GM23338 (cell line): ENCODE measurements at regions not wholly inside any gene's neighbourhood (a gene's known extent, or its start where the extent isn't known, plus 50 kb on each side); places are given as distances from the start of the nearest gene placed in this dataset.

ENCODE experiments used
- ATAC-seq: fragments of 200-7000 bp; cut with Tn5 transposase; 3 replicates; pipeline ENCODE4 v1.9.1; 2020
- DNase-seq: peaks from one replicate; pipeline ENCODE4 v3.0.0-alpha.2; 2015; ENCODE audit warnings: low spot score
- H2AFZ ChIP-seq: fragments of 200-600 bp; sonication (generic); 2 replicates; pipeline ENCODE4 v1.8.0; 2016; ENCODE audit warnings: antibody characterized with exemption, mild to moderate bottlenecking, moderate library complexity
- H3F3A ChIP-seq: fragments of 200-600 bp; sonication (generic); replicated peaks from 2 replicates; pipeline ENCODE4 v1.8.0; 2017; ENCODE audit warnings: antibody characterized with exemption, mixed run types, low read depth
- H3K27ac ChIP-seq: fragments of 200-600 bp; sonication (generic); 2 replicates; pipeline ENCODE4 v1.6.1; 2016; ENCODE audit warnings: low read depth
- H3K27me3 ChIP-seq: fragments of 200-600 bp; sonication (generic); 2 replicates; pipeline ENCODE4 v1.8.0; 2016; ENCODE audit warnings: mild to moderate bottlenecking, mixed run types, moderate library complexity; ENCODE audit not compliant: insufficient read depth
- H3K36me3 ChIP-seq: fragments of 200-600 bp; sonication (generic); 2 replicates; pipeline ENCODE4 v1.8.0; 2016; ENCODE audit warnings: mild to moderate bottlenecking; ENCODE audit not compliant: insufficient read depth
- H3K4me1 ChIP-seq: fragments of 200-600 bp; sonication (generic); 2 replicates; pipeline ENCODE4 v1.8.0; 2016; ENCODE audit warnings: mild to moderate bottlenecking, moderate library complexity; ENCODE audit not compliant: insufficient read depth
- H3K4me2 ChIP-seq: fragments of 200-600 bp; sonication (generic); 2 replicates; pipeline ENCODE4 v1.7.1; 2017; ENCODE audit warnings: mixed run types
- H3K4me3 ChIP-seq: fragments of 200-600 bp; sonication (generic); 2 replicates; pipeline ENCODE4 v1.6.1; 2016; ENCODE audit warnings: mixed run types
- H3K79me2 ChIP-seq: fragments of 200-600 bp; sonication (generic); replicated peaks from 2 replicates; pipeline ENCODE4 v1.8.0; 2017; ENCODE audit warnings: mild to moderate bottlenecking; ENCODE audit not compliant: insufficient read depth
- H3K9me2 ChIP-seq: fragments of 200-600 bp; sonication (generic); 2 replicates; pipeline ENCODE4 v1.8.0; 2017; ENCODE audit not compliant: insufficient read depth
- H4K20me1 ChIP-seq: fragments of 200-600 bp; sonication (generic); replicated peaks from 2 replicates; pipeline ENCODE4 v1.8.0; 2017; ENCODE audit warnings: mild to moderate bottlenecking; ENCODE audit not compliant: insufficient read depth
- H3K27ac Mint-ChIP-seq: 2 replicates; pipeline ENCODE4 v1.8.0; 2020; ENCODE audit warnings: inconsistent platforms, mild to moderate bottlenecking, moderate library complexity, mixed read lengths
- H3K27me3 Mint-ChIP-seq: 3 replicates; pipeline ENCODE4 v1.8.0; 2022; ENCODE audit warnings: low read depth, mild to moderate bottlenecking, moderate library complexity, mixed read lengths, inconsistent platforms; ENCODE audit not compliant: insufficient read depth, poor library complexity
- H3K36me3 Mint-ChIP-seq: 3 replicates; pipeline ENCODE4 v1.8.0; 2021; ENCODE audit warnings: low read depth, mild to moderate bottlenecking, inconsistent platforms, moderate library complexity, mixed read lengths
- H3K4me1 Mint-ChIP-seq: 3 replicates; pipeline ENCODE4 v1.8.0; 2020; ENCODE audit warnings: mild to moderate bottlenecking, inconsistent platforms, mixed read lengths
- H3K4me3 Mint-ChIP-seq: 3 replicates; pipeline ENCODE4 v1.8.0; 2021; ENCODE audit warnings: moderate library complexity, mild to moderate bottlenecking, inconsistent platforms, mixed read lengths
- H3K9me3 Mint-ChIP-seq: 3 replicates; pipeline ENCODE4 v1.8.0; 2020; ENCODE audit warnings: moderate library complexity, mild to moderate bottlenecking, inconsistent platforms, mixed read lengths
- CREB1 ChIP-seq: fragments of 250-450 bp; sonication (Bioruptor Pico); IDR thresholded peaks from 2 replicates; pipeline ENCODE4 v1.5.0; 2020; ENCODE audit warnings: low read depth, mild to moderate bottlenecking, moderate library complexity
- EZH2 ChIP-seq: fragments of 200-600 bp; sonication (generic); IDR thresholded peaks from one replicate; pipeline ENCODE4 v1.8.0; 2017; ENCODE audit warnings: antibody characterized with exemption, mild to moderate bottlenecking, low read depth; ENCODE audit not compliant: unreplicated experiment
- EZH2phosphoT487 ChIP-seq: fragments of 200-600 bp; sonication (generic); IDR thresholded peaks from one replicate; pipeline ENCODE4 v1.8.1; 2018; ENCODE audit warnings: antibody characterized with exemption; ENCODE audit not compliant: unreplicated experiment
- JUNB ChIP-seq: IDR thresholded peaks from one replicate; pipeline ENCODE4 v1.6.1; 2016; ENCODE audit warnings: antibody characterized with exemption; ENCODE audit not compliant: unreplicated experiment
- NANOG ChIP-seq: IDR thresholded peaks from 2 replicates; pipeline ENCODE4 v1.6.1; 2016; ENCODE audit warnings: antibody characterized with exemption, borderline replicate concordance
- POLR2AphosphoS5 ChIP-seq: IDR thresholded peaks from 2 replicates; pipeline ENCODE4 v1.6.1; 2016; ENCODE audit warnings: antibody characterized with exemption, low read depth
- STAT1 ChIP-seq: IDR thresholded peaks from one replicate; pipeline ENCODE4 v1.6.1; 2016; ENCODE audit warnings: antibody characterized with exemption; ENCODE audit not compliant: unreplicated experiment
- ZNF114 ChIP-seq: fragments of 250-450 bp; sonication (Bioruptor Pico); IDR thresholded peaks from 2 replicates; pipeline ENCODE4 v1.5.0; 2020; ENCODE audit warnings: mild to moderate bottlenecking, moderate library complexity
- ZNF331 ChIP-seq: fragments of 250-450 bp; sonication (Bioruptor Pico); IDR thresholded peaks from 2 replicates; pipeline ENCODE4 v1.5.0; 2020; ENCODE audit warnings: low read depth, mild to moderate bottlenecking, moderate library complexity
- TF ChIP-seq, protein P1 (sequence below): IDR thresholded peaks from one replicate; pipeline ENCODE4 v1.6.1; 2018; ENCODE audit warnings: antibody characterized with exemption; ENCODE audit not compliant: unreplicated experiment
- TF ChIP-seq, protein P2 (sequence below): IDR thresholded peaks from 2 replicates; pipeline ENCODE4 v1.6.1; 2016; ENCODE audit warnings: antibody characterized with exemption
- TF ChIP-seq, protein P3 (sequence below), 2 experiments: fragments of 200-600 bp in 1 of 2; sonication (generic) in 1 of 2; conservative IDR thresholded peaks; 2 replicates each; pipeline versions ENCODE4 v1.5.1 to v1.6.1; 2016 to 2017; ENCODE audit warnings: antibody characterized with exemption in 2 of 2, low read depth in 2 of 2, mild to moderate bottlenecking in 2 of 2, moderate library complexity in 1 of 2
- TF ChIP-seq, protein P4 (sequence below): fragments of 250-450 bp; sonication (Bioruptor Pico); IDR thresholded peaks from 2 replicates; pipeline ENCODE4 v1.5.0; 2020; ENCODE audit warnings: mild to moderate bottlenecking, moderate library complexity

DNA sequence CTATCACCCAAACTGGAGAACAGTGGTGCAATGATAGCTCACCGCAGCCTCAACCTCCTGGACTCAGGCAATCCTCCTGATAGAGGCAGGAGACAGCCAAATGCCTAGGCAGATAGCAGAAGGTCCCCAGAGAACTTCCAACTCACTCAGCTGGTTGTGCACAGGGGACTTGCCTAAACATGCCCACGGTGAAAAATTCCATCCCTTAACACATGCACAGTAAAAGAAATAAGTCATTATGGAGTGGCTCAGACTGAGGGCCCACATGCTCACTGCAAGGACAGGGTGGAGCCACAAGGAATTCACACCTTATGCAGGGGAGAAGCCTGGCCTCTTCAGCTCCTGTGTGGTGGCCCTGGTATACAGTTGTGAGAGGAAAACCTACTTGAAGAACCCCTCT lies 525.8 kb upstream of the ATP2B1 start:
- no peaks in the 10 kb centered on the region for H3K36me3 ChIP-seq
- no peak overlapping the region for H3K4me3 ChIP-seq
- no peaks in the 10 kb centered on the region for H3K27me3 ChIP-seq
- H3K27ac Mint-ChIP-seq, result no peak overlapping the region
- H3K36me3 Mint-ChIP-seq, result no peaks in the 10 kb centered on the region; the same call in 2 of the 3 replicates
- H3K27me3 Mint-ChIP-seq, result peaks cover 2% of the 10 kb centered on the region
- H3K27ac ChIP-seq, result no peak overlapping the region
- peaks cover 2% of the 10 kb centered on the region; the same call in 1 of the 3 replicates for H3K9me3 Mint-ChIP-seq
- H2AFZ ChIP-seq, result no peak overlapping the region
- no peaks in the 10 kb centered on the region for H4K20me1 ChIP-seq
- TF ChIP-seq POLR2AphosphoS5 (no peak), NANOG (no peak), EZH2 (no peak), ZNF331 (CRISPR knock-in tag) (no peak), ZNF114 (CRISPR knock-in tag) (no peak), STAT1 (no peak), CREB1 (CRISPR knock-in tag) (no peak), JUNB (no peak), EZH2phosphoT487 (no peak)
- TF ChIP-seq, protein P1, sequence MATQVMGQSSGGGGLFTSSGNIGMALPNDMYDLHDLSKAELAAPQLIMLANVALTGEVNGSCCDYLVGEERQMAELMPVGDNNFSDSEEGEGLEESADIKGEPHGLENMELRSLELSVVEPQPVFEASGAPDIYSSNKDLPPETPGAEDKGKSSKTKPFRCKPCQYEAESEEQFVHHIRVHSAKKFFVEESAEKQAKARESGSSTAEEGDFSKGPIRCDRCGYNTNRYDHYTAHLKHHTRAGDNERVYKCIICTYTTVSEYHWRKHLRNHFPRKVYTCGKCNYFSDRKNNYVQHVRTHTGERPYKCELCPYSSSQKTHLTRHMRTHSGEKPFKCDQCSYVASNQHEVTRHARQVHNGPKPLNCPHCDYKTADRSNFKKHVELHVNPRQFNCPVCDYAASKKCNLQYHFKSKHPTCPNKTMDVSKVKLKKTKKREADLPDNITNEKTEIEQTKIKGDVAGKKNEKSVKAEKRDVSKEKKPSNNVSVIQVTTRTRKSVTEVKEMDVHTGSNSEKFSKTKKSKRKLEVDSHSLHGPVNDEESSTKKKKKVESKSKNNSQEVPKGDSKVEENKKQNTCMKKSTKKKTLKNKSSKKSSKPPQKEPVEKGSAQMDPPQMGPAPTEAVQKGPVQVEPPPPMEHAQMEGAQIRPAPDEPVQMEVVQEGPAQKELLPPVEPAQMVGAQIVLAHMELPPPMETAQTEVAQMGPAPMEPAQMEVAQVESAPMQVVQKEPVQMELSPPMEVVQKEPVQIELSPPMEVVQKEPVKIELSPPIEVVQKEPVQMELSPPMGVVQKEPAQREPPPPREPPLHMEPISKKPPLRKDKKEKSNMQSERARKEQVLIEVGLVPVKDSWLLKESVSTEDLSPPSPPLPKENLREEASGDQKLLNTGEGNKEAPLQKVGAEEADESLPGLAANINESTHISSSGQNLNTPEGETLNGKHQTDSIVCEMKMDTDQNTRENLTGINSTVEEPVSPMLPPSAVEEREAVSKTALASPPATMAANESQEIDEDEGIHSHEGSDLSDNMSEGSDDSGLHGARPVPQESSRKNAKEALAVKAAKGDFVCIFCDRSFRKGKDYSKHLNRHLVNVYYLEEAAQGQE, result no peak
- TF ChIP-seq, protein P2, sequence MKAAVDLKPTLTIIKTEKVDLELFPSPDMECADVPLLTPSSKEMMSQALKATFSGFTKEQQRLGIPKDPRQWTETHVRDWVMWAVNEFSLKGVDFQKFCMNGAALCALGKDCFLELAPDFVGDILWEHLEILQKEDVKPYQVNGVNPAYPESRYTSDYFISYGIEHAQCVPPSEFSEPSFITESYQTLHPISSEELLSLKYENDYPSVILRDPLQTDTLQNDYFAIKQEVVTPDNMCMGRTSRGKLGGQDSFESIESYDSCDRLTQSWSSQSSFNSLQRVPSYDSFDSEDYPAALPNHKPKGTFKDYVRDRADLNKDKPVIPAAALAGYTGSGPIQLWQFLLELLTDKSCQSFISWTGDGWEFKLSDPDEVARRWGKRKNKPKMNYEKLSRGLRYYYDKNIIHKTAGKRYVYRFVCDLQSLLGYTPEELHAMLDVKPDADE, result no peak
- TF ChIP-seq, protein P3, sequence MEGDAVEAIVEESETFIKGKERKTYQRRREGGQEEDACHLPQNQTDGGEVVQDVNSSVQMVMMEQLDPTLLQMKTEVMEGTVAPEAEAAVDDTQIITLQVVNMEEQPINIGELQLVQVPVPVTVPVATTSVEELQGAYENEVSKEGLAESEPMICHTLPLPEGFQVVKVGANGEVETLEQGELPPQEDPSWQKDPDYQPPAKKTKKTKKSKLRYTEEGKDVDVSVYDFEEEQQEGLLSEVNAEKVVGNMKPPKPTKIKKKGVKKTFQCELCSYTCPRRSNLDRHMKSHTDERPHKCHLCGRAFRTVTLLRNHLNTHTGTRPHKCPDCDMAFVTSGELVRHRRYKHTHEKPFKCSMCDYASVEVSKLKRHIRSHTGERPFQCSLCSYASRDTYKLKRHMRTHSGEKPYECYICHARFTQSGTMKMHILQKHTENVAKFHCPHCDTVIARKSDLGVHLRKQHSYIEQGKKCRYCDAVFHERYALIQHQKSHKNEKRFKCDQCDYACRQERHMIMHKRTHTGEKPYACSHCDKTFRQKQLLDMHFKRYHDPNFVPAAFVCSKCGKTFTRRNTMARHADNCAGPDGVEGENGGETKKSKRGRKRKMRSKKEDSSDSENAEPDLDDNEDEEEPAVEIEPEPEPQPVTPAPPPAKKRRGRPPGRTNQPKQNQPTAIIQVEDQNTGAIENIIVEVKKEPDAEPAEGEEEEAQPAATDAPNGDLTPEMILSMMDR (conservative IDR thresholded peaks at IDR 0.05; ENCODE audit: low read depth in 2 of 2), result no peak
- TF ChIP-seq, protein P4, sequence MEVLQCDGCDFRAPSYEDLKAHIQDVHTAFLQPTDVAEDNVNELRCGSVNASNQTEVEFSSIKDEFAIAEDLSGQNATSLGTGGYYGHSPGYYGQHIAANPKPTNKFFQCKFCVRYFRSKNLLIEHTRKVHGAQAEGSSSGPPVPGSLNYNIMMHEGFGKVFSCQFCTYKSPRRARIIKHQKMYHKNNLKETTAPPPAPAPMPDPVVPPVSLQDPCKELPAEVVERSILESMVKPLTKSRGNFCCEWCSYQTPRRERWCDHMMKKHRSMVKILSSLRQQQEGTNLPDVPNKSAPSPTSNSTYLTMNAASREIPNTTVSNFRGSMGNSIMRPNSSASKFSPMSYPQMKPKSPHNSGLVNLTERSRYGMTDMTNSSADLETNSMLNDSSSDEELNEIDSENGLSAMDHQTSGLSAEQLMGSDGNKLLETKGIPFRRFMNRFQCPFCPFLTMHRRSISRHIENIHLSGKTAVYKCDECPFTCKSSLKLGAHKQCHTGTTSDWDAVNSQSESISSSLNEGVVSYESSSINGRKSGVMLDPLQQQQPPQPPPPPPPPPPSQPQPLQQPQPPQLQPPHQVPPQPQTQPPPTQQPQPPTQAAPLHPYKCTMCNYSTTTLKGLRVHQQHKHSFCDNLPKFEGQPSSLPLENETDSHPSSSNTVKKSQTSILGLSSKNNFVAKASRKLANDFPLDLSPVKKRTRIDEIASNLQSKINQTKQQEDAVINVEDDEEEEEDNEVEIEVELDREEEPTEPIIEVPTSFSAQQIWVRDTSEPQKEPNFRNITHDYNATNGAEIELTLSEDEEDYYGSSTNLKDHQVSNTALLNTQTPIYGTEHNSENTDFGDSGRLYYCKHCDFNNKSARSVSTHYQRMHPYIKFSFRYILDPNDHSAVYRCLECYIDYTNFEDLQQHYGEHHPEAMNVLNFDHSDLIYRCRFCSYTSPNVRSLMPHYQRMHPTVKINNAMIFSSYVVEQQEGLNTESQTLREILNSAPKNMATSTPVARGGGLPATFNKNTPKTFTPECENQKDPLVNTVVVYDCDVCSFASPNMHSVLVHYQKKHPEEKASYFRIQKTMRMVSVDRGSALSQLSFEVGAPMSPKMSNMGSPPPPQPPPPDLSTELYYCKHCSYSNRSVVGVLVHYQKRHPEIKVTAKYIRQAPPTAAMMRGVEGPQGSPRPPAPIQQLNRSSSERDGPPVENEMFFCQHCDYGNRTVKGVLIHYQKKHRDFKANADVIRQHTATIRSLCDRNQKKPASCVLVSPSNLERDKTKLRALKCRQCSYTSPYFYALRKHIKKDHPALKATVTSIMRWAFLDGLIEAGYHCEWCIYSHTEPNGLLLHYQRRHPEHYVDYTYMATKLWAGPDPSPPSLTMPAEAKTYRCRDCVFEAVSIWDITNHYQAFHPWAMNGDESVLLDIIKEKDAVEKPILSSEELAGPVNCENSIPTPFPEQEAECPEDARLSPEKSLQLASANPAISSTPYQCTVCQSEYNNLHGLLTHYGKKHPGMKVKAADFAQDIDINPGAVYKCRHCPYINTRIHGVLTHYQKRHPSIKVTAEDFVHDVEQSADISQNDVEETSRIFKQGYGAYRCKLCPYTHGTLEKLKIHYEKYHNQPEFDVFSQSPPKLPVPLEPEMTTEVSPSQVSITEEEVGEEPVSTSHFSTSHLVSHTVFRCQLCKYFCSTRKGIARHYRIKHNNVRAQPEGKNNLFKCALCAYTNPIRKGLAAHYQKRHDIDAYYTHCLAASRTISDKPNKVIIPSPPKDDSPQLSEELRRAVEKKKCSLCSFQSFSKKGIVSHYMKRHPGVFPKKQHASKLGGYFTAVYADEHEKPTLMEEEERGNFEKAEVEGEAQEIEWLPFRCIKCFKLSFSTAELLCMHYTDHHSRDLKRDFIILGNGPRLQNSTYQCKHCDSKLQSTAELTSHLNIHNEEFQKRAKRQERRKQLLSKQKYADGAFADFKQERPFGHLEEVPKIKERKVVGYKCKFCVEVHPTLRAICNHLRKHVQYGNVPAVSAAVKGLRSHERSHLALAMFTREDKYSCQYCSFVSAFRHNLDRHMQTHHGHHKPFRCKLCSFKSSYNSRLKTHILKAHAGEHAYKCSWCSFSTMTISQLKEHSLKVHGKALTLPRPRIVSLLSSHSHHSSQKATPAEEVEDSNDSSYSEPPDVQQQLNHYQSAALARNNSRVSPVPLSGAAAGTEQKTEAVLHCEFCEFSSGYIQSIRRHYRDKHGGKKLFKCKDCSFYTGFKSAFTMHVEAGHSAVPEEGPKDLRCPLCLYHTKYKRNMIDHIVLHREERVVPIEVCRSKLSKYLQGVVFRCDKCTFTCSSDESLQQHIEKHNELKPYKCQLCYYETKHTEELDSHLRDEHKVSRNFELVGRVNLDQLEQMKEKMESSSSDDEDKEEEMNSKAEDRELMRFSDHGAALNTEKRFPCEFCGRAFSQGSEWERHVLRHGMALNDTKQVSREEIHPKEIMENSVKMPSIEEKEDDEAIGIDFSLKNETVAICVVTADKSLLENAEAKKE (CRISPR knock-in tag), result no peak
- DNase-seq (no peak), ATAC-seq (no peak)
- peaks cover 12% of the 10 kb centered on the region; the same call in 2 of the 3 replicates for H3K4me1 Mint-ChIP-seq
- H3K4me2 ChIP-seq, result no peak overlapping the region
- H3K9me2 ChIP-seq, result 0 out of 2 replicates have a peak, but pooled peaks cover 4% of the 10 kb centered on the region
- peaks cover 3% of the 10 kb centered on the region; the same call in 1 of the 2 replicates for H3K4me1 ChIP-seq
- no peak overlapping the region for H3K4me3 Mint-ChIP-seq
- H3K79me2 ChIP-seq, result no peaks in the 10 kb centered on the region
- no peaks in the 10 kb centered on the region for H3F3A ChIP-seq
